ENCODE measurements at regions not wholly inside any gene's neighbourhood (a gene's known extent, or its start where the extent isn't known, plus 50 kb on each side); places are given as distances from the start of the nearest gene placed in this dataset.

DNA sequence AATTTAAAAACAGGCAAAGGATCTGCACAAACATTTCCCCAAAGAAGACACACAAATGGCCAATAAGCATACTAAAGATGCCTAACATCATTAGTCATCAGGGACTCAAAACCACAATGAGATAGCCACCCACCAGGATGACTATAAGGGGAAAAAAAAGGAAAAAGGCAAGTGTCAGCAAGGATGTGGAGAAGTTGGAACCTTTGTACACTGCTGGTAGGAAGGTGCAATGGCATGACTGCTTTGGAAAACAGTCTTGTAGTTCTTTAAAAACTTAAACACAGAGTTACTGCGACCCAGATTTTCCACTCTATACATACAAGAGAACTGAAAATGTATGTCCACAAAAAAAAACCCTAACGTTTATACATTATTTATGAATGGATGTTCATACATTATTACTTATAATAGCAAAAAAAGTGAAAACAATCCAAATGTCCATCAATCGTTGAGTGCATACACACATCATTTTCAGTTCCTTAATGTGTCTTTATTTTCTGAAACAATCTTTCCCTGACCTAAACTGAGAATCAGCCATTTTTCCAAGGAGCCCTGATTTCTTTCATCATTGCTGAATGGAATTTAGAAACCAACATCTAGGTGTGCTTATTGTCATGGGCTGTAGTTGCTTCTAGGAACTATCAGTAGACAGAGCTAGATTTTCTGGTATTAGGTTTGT lies 64.7 kb upstream of the TLK1 start:
- DNase-seq = peak; percentile 92 to 94

GRCh38 chr2:171217330-171217729 lies 56.6 kb upstream of the TLK1 start:
- DNase-seq = no peak

GRCh38 chr2:171216631-171217030 lies 55.9 kb upstream of the TLK1 start:
- no peak for DNase-seq

DNA sequence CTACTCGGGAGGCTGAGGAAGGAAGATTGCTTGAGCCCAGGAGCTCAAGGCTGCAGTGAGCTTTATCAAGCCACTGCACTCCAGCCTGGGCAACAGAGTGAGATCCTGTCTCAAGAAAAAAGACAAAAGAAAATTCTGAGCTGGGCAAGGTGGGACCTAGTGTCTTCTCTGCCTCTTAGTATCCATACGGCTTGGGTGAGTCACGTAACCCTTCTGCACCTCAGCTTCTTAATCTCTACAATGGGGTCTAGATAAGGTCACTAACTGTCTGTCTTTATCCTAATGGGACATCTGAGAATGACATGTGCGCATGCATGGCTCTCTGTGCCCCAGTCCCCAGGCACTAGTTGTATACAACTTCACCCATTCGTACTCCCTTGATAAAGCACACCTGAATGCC lies 53.4 kb upstream of the TLK1 start:
- no peak for DNase-seq

- no peak for DNase-seq
Measured at GRCh38 chr2:171210864-171211431, 50.3 kb upstream of the TLK1 start.
